ENCODE measurements at regions not wholly inside any gene's neighbourhood (a gene's known extent, or its start where the extent isn't known, plus 50 kb on each side); places are given as distances from the start of the nearest gene placed in this dataset.

- TF ChIP-seq GABPA (IDR thresholded peaks at IDR 0.05; ENCODE audit: low read depth) (no peak), CTCF (IDR thresholded peaks at IDR 0.05; ENCODE audit: insufficient read depth, low read length) (no peak)
Observed at GRCh38 chr9:13744261-13744901, 464.9 kb upstream of the MPDZ start.
